Stimulated activated memory B cell treated with anti-CD40 and anti-IgM and Interleukin-4, amounts not matched to agents 10 μg/mL and 1 μg/mL and 100 μg/mL, for 72 hours (primary cell): ENCODE measurements at regions not wholly inside any gene's neighbourhood (a gene's known extent, or its start where the extent isn't known, plus 50 kb on each side); places are given as distances from the start of the nearest gene placed in this dataset.
"Not testable (repeated sequence)": the region's sequence is repeated elsewhere in the genome, so short reads cannot be mapped to it uniquely, and the experiment has no call there.

Source experiments
- ATAC-seq: fragments of 150-1000 bp; cut with Tn5 transposase; 2 replicates; pipeline ENCODE4 v1.10.0; 2021
- H3K27ac Mint-ChIP-seq: one replicate; pipeline ENCODE4 v1.8.0; 2022; ENCODE audit warnings: mild to moderate bottlenecking, mixed read lengths
- H3K27me3 Mint-ChIP-seq: one replicate; pipeline ENCODE4 v1.8.0; 2022; ENCODE audit warnings: mixed read lengths
- H3K36me3 Mint-ChIP-seq: one replicate; pipeline ENCODE4 v1.8.0; 2022; ENCODE audit warnings: mixed read lengths
- H3K4me1 Mint-ChIP-seq: one replicate; pipeline ENCODE4 v1.8.0; 2022; ENCODE audit warnings: mixed read lengths
- H3K4me3 Mint-ChIP-seq: one replicate; pipeline ENCODE4 v1.8.0; 2022; ENCODE audit warnings: mild to moderate bottlenecking, moderate library complexity, mixed read lengths
- H3K9me3 Mint-ChIP-seq: one replicate; pipeline ENCODE4 v1.8.0; 2022; ENCODE audit warnings: mixed read lengths

DNA sequence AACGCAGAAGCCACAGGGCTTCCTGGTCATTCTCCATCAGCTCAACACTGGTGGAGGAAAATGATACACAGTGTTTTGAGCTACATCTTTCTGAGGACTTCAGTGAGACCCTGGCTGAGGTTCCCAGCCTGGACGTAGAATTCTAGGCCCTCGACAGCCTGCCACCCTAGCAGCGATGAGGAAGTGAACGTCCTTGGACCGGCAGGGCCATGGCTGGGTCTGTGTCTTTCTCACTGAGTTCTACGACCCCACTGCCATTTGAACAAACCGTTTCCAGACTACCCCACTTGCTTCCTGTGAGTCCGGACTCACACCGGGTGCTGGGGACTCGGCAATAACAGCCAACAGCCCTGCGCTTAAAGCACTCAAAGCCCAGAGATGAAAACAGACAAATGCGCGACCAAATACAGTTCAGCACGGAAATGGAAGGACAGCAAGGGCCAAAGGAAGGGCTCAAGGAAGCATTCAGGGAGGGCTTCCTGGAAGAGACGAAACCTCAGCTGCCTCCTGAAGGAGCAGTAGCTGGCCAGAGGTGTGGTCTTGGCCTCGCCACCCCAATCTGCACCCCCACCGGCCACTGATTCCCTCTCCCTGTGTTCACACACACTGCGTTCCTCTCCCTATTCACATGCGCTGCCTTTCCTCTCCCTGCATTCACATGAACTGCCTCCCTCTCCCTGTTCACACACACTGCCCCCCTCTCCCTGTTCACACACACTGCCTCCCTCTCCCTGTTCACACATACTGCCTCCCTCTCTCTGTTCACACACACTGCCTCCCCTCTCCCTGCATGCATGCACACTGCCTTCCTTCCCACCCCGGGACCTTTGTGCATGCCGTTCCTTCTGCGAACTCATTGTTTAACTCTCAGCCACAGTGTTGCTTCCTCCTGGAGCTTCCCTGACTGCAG is 136.3 kb upstream of the PRR20G start:
- no peaks in the 10 kb centered on the region for H3K4me1 Mint-ChIP-seq
- no peak overlapping the region for H3K27ac Mint-ChIP-seq
- H3K4me3 Mint-ChIP-seq = no peak overlapping the region
- H3K9me3 Mint-ChIP-seq = no peaks in the 10 kb centered on the region
- peaks cover 81% of the 10 kb centered on the region for H3K27me3 Mint-ChIP-seq
- ATAC-seq = no peak
- no peaks in the 10 kb centered on the region for H3K36me3 Mint-ChIP-seq

DNA sequence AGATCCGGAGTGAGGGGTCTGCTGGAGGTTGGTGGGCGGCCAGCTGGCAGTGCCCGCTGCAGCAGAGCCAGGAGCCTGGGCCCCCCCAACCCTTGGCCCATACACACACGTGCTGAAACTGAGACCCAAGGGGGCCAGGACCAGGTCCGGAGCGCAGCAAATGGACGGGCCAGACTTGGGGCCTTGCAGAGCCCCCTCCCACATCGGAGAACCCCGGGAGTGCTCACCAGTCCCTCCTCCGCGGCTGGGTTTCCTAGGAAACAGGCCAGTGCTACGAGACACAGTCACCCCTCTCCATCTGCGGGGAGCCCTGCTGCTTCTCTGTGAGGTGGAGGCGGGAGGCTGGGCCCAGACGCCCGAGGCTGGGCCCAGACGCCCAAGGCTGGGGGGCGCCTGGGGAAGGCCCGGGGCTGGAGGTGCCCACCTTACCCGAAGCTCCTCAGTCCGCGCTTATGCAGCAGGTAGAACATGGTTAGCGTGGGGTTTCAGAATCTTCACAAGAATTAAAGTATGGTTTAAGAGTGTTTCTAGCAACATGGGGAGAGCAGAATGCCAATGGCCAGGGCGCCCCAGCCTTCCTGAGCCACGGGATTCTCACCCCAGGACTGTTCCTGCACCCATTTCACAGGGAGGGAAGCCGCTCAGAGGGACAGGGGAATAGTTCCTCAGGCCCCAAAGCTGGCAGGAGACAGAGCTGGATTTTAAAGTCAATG is 135.0 kb upstream of the PRR20G start:
- no peak overlapping the region for H3K27ac Mint-ChIP-seq

DNA sequence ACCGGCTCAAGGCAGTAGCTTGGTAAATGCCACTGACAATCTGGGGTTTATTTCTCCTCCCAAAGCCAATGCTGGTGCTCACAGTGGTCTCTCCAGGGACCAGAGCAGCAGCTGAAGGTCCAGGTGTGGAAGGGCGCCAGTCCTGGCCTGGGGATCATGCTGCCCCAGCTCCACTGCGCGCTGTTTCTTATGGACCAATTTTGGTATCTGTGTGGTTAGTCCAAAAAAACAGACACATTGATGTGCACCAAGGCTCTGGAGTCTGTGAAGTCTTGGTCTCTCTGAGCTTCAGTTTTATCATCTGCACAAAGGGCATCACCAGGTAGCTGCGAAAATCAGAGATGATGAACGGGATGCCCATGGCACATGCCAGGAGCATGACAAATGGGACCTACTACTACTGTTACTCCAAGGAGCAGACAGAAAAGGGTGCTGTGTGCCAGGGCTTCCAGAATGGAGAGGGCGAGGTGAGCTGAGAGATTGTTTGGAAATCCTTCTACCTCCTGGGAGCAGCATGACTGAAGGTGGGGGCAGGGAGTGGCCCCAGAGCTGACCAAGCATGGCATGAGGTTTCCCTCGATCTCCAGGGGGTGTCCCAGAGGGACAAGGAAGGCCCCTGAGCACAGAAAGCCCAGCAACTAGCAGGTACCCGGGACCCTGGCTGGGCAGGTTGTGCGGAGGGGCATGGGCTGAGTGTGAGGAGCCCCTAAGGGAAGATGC is 134.3 kb upstream of the PRR20G start:
- Mint-ChIP-seq H3K4me1 (no peaks in the 10 kb centered on the region), H3K36me3 (no peaks in the 10 kb centered on the region), H3K4me3 (no peak overlapping the region), H3K27me3 (peaks cover 81% of the 10 kb centered on the region), H3K27ac (no peak overlapping the region), H3K9me3 (no peaks in the 10 kb centered on the region)
- no peak for ATAC-seq

More for the DNA sequence above, 135.0 kb upstream of the PRR20G start:
- Mint-ChIP-seq H3K36me3 (no peaks in the 10 kb centered on the region), H3K4me1 (no peaks in the 10 kb centered on the region), H3K9me3 (no peaks in the 10 kb centered on the region), H3K4me3 (no peak overlapping the region), H3K27me3 (peaks cover 81% of the 10 kb centered on the region)
- ATAC-seq = no peak

DNA sequence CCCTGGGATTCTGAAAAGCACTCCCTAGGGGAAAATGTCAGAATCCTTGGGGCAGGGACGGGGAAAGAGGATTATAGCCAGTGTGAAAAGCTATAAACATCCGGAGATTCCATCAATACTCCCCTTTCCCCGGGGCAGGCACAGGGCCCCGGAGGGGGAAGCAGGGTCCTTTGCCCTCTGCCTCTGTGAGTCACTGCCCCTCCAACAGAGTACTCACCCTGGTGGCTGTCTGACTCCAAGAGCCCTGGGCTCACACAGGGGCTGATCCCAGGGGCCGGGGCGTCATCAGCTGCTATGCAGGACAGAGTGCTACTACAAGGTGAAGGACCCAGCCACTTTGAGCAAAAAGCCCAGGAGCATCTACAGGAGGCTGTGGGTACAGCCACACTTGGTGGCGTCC is 133.0 kb upstream of the PRR20G start:
- Mint-ChIP-seq H3K27me3 (peaks cover 80% of the 10 kb centered on the region), H3K4me1 (no peaks in the 10 kb centered on the region), H3K36me3 (no peaks in the 10 kb centered on the region), H3K9me3 (no peaks in the 10 kb centered on the region), H3K27ac (no peak overlapping the region), H3K4me3 (no peak overlapping the region)
- ATAC-seq = no peak

DNA sequence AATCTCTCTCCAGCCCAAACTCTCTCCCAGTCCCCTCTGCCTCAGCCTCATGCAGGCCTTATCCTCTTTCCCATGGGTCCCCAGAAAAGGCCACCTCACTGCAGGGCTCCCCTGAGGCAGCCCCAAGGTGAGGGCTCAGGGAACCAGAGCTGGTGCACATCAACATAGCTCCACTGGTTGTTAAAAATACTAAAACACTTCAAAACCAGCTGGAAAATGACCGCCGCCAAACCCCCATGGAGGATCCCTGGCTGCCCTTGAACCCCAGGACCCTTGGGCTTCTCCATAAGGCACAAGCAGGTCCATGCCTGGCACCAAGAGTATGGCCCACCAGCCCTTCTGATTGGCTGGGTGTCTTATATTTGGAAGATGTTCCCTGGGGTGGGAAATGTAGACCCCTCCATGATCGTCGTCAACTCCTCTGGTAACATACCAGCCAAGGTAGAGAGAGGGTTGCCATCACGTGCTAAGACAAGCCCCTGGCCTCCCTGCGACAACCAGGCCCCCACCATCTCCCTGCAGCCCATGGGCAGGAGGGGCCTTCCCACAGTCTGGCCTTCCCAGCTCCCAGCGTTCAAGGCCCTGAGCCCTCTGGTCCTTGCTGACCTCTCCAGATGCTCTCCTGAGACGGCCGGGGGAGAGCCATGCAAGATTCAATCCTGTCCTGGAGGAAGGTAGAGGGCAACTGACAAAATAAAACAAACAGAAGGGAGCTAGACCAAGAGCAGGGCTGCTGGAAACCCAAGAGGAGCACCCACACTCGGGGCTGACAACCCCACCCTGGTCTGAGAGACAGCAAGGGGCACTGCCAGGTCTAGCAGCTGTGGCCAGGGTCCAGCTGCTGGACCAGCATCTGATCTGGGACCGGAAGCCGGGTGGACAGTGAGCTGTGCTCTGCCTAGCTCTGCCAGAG is 132.1 kb upstream of the PRR20G start:
- Mint-ChIP-seq H3K4me1 (no peaks in the 10 kb centered on the region), H3K27ac (no peak overlapping the region), H3K4me3 (no peak overlapping the region), H3K36me3 (no peaks in the 10 kb centered on the region), H3K9me3 (peaks cover 4% of the 10 kb centered on the region), H3K27me3 (peaks cover 78% of the 10 kb centered on the region)
- ATAC-seq = no peak

DNA sequence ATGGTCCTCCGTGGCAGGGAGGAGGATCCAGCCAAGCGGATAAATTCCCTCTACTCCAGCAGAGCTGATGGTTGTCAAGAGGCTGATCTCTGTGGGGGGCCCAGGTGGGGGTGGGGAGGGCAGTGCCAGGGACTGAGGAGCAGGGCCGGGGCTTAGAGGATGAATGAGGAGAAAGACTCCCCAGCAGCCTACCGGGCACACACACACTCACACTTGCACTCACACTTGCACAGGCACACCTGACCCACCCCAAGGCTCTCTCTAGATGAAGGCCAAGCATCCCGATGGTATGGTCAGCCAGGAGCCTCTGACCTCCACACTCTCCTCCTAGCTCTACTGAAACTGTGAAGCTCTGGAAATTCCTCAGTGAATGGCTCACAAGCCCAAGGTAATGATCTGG is 131.3 kb upstream of the PRR20G start:
- Mint-ChIP-seq H3K36me3 (no peaks in the 10 kb centered on the region), H3K27ac (no peak overlapping the region), H3K9me3 (peaks cover 4% of the 10 kb centered on the region), H3K4me1 (no peaks in the 10 kb centered on the region), H3K27me3 (peaks cover 78% of the 10 kb centered on the region), H3K4me3 (no peak overlapping the region)
- no peak for ATAC-seq

DNA sequence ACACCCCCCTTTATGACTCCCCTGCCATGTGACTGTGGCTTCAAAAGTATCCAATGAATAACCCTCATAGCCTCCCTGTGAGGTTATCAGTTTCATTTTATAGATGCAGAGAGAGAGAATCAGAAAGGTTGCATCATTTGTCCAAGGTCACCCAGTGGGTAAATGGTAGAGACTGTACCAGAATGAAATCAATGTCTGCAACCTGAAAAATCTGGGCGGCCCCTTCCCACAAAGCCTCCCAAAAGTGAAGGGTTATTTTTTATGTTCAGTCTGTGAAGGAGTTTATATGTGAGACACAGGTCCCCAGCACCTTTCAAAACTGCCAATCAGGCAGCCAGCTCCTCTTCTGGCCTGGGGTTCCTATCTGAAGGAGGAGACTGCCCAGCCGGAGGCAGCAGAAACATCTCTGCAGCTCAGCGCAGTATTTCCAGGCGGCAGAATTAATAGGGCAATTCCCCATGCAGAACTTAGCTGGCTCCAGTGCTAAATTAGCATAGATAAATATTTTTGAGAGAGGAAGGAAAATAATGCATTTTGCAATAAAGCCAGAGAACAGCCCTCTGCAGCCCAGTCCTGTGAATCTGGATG is 130.8 kb upstream of the PRR20G start:
- Mint-ChIP-seq H3K9me3 (peaks cover 4% of the 10 kb centered on the region), H3K27me3 (peaks cover 78% of the 10 kb centered on the region), H3K36me3 (no peaks in the 10 kb centered on the region), H3K4me3 (no peak overlapping the region), H3K27ac (no peak overlapping the region), H3K4me1 (no peaks in the 10 kb centered on the region)
- no peak for ATAC-seq

DNA sequence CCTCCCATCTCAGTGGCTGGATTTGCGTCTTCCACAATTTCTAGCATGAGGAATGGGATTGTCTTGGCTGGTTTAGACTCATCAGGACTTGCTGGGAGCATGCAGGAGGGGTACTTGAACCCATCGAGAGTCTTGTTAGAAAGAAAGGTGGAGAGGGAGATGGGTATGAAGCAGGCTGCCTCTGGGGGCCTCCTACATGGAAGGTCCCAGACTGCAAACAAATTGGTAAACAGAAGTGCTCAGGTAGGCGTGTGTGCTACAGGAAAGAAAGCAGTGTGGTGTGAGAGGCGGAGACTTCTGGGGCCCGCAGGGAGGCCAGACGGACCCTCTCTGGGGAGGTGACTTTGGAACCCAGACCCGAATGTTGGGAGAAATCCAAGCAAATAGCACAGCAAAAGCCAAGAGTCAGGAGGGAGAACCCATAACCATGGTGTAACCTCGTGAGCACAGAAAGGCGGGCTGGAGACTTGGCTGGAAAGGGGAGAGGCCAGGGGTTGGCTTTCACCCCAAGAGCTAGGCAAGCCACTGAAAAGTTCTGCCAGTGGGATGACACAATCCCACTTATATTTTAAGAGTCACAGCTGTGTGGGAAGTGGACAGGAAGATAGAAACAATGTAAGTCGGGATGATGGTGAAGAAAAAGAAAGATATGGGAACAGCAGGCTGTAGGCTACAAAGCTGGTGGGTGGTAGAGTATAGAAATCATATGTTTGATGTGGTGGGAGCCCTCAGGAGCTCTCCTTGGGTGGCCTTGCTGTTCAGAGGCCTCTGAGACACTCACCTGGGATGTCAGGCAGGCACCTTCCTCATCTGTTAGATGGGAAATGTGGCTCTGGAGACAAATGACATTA is 130.1 kb upstream of the PRR20G start:
- Mint-ChIP-seq H3K27me3 (peaks cover 78% of the 10 kb centered on the region), H3K4me1 (no peaks in the 10 kb centered on the region), H3K4me3 (no peak overlapping the region), H3K9me3 (peaks cover 4% of the 10 kb centered on the region), H3K27ac (no peak overlapping the region), H3K36me3 (no peaks in the 10 kb centered on the region)
- ATAC-seq = no peak

DNA sequence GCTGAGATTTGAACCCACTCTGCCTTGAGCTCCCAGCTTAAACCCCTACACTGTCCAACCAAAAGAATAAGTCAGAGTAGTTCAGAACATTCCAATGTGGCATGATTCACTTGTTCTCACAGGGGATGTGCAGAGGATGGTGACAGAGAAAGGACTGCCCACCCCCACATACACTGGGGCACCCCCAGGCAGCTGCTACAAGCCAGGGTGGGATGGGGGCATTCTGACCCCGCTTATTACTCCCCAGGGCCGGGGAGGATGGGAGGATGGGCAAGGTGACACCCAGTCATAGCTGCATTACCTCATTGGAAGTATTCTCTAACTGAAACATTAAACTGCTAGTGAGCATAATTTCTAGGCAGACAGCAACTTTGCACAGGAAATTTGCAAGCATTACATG is 126.0 kb upstream of the PRR20G start:
- Mint-ChIP-seq H3K9me3 (peaks cover 4% of the 10 kb centered on the region), H3K27ac (no peak overlapping the region), H3K4me1 (no peaks in the 10 kb centered on the region), H3K36me3 (no peaks in the 10 kb centered on the region), H3K4me3 (no peak overlapping the region), H3K27me3 (peaks cover 84% of the 10 kb centered on the region)
- no peak for ATAC-seq

DNA sequence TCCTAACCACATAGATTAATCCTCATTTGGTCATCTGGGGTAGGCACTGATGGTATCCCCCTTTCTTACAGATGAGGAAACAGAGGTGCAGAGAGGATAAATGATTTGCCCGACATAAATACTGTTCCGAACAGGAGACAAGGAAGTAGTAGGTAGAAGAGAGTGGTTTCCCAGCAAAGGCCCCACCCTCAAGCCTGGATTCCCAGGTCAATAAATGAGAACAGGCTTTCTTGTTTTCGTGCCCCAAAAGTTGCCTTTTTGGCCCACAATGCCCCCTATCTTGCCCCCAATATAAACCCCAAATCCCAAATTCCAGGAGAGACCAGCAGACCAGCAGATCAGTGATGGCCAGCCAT is 125.5 kb upstream of the PRR20G start:
- no peak overlapping the region for H3K27ac Mint-ChIP-seq
- H3K36me3 Mint-ChIP-seq = no peaks in the 10 kb centered on the region
- H3K9me3 Mint-ChIP-seq = peaks cover 4% of the 10 kb centered on the region
- no peak for ATAC-seq
- H3K4me1 Mint-ChIP-seq = no peaks in the 10 kb centered on the region
- peaks cover 84% of the 10 kb centered on the region for H3K27me3 Mint-ChIP-seq
- H3K4me3 Mint-ChIP-seq = no peak overlapping the region

DNA sequence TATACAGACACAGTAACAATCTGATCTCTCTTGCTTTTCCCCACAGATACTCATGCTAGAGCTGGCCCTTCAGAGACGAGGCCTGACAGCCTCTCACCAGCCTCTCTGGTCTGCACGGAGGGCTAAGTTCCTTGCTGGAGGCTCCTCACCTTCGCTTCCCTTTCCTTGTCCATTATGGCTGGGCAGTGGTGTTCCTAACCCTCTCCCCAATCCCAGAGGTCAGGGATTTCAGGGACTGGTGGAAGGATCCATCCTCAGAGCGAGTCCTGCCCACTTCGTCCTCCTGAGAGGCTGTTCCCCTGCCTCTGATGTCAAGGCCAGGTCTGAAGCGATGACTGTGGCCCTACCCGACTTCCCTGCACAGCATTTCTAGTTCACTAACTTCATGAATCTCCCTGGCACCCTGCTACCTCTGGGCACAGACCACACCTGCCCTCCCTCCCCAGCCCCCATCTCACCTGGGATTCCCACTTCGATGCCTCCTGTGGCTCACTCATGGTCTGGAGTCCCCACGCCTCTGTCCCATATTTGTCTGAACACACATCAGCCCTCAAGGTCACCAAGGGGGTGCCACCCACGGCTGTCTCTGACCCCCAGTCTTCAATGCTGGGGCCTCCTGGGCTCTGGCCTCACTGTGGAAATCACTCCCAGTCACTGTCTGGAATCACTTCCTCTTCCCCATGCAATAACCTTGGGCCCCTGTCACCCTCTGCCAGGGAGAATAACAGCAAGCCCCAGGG is 124.9 kb upstream of the PRR20G start:
- H3K9me3 Mint-ChIP-seq = peaks cover 4% of the 10 kb centered on the region
- H3K4me1 Mint-ChIP-seq = no peaks in the 10 kb centered on the region
- H3K27me3 Mint-ChIP-seq = peaks cover 84% of the 10 kb centered on the region
- H3K36me3 Mint-ChIP-seq = no peaks in the 10 kb centered on the region
- ATAC-seq = no peak
- no peak overlapping the region for H3K4me3 Mint-ChIP-seq
- H3K27ac Mint-ChIP-seq = no peak overlapping the region

DNA sequence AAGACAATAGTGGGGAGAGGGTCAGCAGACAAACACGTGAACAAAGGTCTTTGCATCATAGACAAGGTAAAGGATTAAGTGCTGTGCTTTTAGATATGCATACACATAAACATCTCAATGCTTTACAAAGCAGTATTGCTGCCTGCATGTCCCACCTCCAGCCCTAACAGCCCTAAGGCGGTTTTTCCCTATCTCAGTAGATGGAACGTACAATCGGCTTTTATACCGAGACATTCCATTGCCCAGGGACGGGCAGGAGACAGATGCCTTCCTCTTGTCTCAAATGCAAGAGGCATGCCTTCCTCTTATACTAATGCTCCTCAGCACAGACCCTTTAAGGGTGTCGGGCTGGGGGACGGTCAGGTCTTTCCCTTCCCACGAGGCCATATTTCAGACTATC is 124.0 kb upstream of the PRR20G start:
- not testable (repeated sequence) for H3K4me1 Mint-ChIP-seq, H3K27ac Mint-ChIP-seq, H3K9me3 Mint-ChIP-seq, H3K36me3 Mint-ChIP-seq, ATAC-seq, H3K4me3 Mint-ChIP-seq
- H3K27me3 Mint-ChIP-seq = peaks cover 84% of the 10 kb centered on the region

DNA sequence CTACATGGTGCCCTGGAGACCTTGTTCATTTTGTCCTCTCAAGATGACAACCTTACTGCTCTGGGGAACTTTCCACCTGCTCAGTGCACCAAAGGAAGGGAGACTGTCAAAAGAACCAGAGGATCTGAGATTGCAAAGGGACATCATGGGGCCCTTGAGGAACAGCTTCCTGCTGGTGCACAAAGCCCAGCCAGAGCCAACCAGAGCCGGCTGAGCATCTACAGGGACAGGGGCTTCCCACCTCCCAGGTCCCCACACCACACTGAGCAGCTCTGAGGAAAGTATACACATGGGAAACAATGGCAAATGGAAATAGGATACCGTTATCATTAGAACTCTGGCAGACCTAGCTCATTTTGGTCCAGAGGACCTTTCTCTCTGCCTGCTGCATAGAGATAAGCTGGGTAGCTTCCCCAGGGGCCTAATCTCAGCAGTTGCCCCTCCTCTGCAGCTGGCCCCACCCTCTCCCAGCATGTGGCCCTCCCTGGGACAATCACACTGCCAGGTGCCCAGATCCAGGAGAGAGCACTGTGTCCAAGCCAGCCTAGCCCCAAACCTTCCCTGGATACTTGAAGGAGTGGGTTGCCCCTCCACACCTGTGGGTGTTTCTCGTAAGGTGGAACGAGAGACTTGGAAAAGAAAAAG is 123.4 kb upstream of the PRR20G start:
- Mint-ChIP-seq H3K9me3 (peaks cover 4% of the 10 kb centered on the region), H3K27me3 (peaks cover 84% of the 10 kb centered on the region), H3K4me3 (no peak overlapping the region), H3K4me1 (no peaks in the 10 kb centered on the region), H3K27ac (no peak overlapping the region), H3K36me3 (no peaks in the 10 kb centered on the region)
- no peak for ATAC-seq
